ENCODE measurements at regions not wholly inside any gene's neighbourhood (a gene's known extent, or its start where the extent isn't known, plus 50 kb on each side); places are given as distances from the start of the nearest gene placed in this dataset.

DNA sequence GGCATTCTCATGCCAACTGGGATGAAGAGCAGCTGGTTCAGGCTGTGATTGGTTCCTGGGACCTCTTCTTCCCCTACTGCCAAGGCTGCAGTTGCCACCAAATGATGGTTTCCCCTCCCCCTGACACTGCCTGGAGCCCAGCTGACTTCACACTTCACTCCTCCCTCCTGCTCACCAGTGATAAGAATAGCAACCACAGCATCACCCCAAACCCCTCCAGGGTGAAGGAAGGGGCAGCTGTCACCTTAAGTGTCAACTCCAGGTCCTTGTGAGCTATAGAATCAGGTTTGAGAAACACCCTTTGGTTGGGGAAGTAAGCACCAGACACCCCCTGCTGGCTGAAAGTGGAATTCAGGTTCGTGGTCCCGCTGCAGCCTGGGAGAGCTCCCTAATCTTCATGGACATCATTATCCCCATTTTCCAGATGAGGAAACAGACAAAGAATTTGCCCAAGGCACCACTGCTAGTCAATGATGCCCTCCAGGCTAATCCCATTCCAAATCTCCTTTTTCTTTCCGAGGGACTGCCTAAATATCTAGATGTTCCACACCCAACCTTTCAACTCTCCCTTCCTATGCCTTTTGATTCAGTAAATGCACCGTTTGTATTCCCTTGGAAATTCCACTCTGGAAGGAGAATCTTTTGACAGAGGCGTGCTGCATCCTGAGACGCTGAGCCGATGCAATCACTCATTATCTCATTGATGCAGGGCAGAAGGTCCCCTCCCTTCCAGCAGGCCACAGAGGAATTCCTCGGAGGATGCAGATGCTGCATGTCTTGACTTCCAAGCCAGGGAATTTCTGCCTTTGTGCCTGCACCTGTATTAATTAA, 50.6 kb upstream of the UQCRFS1 start:
- DNase-seq (ENCODE audit: low read depth in 3 of 3), result peak; percentile 12 to 37 (median 31)

DNA sequence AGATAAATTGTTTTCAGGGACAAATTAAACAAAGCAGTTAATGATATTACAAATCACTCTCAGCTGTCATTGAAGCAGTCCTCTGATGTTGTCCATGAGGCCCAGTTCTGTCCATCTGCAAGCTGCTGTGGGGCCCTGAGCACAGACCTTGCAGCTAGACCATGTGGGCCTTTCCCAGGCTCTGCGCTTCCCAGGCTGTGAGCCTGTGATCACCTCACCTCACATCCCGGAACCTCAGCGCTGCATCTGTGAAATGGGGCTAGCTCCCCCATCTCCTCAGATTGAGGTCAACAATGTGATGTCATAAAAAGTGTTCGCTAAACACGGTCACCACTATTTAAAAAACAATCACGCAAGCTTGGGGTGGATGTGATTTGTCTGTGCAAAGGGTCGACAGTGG, 51.9 kb upstream of the UQCRFS1 start:
- no peak for DNase-seq (ENCODE audit: low read depth in 3 of 3)

DNA sequence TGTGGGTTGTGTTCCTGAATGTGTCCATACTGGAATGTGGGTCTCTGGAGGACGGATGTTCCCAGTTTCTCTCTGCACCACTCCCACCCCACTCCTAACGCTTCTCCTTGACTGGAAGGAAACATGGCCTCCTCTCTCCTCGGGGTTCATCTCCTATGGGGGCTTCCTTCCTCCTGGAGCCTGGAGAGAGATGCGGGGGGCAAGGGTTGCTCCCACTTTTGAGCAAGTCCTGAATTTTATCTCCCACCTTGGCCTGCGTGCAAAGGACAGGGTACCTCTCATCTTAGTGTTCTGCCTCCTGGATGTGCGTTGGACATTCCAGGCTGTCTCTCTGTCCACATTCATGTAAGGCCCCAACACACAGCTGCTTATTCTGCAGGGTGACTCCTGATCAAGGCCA, 52.5 kb upstream of the UQCRFS1 start:
- DNase-seq (ENCODE audit: low read depth in 3 of 3), result no peak

DNA sequence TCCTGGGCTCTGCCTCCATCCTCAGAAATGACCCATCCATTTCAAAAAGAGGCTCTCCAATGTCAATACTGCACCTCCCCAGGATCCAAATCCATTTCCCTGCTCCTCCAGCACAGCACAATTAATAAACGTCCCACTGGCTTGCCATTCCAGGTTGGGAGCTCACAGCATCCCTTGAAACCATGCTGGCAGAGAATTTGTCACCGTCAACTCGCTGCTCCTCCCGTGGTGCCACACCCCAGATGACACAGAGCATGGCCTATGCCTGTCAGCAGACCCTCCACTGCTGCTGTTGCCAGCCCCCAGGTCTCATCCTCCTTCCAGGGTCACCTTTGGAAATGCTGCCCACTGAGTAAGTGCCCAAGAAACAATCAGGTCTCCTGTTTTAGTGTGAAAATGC, 53.0 kb upstream of the UQCRFS1 start:
- no peak for DNase-seq (ENCODE audit: low read depth in 3 of 3)

DNA sequence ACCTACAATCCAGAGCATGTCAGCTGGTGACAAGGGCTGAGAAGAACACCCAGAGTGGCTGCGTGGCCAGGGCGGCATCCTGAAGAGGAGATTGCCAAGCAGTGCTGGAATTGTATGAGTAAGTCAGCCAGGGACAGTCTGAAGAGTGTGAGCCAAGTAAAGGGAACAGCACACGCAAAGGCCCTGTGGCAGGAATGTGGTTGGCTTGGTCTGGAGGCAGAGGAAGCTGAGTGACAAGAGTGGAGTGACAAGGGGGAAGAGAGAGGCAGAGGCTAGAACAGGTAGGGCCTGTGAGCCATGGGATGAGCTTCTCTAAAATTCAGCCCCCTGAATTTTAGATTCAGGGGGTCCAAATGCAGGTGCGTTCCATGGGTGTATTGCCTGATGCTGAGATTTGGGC, 53.7 kb upstream of the UQCRFS1 start:
- no peak for DNase-seq (ENCODE audit: low read depth in 3 of 3)

DNA sequence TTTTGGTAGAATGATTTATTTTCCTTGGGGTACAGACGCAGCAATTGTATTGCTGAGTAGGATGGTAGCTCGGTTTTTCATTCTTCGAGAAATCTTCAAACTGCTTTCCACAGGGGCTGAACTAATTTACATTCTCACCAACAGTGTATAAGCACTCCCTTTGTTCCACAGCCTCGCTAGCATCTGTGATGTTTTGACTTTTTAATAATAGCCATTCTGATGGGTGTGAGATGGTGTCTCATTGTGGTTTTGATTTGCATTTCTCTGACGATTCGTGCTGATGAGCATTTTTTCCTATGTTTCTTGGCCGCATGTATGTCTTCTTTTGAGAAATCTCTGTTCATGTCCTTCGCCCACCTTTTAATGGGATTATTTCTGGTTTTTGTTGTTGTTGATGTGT, 54.8 kb upstream of the UQCRFS1 start:
- DNase-seq (ENCODE audit: low read depth in 3 of 3), result no peak

DNA sequence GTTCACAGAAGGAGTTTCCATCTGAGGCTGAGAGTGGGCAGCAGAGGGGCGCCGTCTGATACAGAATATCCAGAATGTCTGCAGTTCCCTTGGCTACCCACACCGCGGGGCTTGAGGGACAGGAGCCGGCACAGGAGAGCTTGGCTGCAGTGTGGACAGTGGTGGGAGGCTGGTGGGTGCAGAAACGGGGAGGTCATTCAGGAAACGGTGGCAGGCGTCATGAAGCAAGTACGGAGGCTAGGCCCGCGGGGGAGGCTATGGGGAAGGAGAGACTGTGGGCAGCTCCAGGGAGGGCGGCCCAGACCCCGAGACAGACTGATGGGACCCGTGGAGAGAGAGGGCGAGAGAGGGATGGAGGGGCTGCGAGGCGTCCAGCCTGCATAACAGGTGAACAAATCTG, 55.2 kb upstream of the UQCRFS1 start:
- no peak for DNase-seq (ENCODE audit: low read depth in 3 of 3)

DNA sequence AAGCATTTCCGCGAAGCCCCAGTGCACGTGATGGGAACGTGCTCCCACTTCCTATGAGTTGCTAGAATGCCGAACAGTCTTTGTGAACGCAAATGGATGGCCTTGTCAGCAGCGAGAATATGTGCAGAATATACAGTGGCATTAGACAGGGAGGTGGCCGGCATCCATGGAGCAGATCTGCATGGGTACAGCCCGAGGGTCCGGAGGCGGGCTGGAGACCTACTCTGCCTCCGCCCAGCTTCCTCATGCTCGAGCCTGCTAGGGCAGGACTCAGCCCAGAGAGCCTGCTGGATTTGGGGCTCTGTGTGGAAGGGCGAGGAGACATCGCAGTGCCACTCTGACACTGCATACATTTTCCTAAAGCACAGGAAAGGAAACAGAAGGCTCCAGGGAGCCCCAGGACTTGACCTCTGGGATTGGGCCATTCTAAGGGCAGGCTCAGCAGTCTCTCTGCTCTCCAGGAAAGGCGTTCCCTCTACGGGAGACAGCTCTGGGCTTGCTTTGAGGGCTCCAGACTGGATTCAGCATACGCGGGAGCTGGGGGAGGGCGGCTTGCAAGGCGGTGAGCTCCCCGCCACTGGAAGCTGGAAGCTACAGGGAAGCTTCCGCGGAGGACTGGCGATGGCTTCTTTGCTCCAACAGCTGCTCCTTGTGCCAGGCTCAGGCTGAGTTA, 55.9 kb upstream of the UQCRFS1 start:
- no peak for DNase-seq (ENCODE audit: low read depth in 3 of 3)

DNA sequence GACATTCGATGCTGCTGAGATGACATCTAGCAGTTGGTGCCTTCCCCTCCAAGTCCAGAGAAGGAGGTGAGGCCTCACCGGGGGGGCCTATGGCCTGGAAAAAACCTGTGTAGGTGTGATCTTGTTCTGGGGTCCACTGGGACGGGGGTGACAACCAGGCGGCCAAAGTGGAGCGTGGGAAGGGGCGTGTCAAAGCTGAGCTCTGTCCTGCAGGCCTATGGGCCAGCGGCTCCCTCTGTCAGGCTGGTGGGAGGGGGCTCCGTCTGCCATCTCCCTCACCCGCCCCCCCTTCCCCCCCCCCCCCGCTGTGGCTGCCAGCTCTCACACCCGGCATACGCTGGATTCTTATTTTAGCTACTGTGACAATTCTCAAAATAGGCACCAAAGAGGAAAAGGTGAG, 56.7 kb upstream of the UQCRFS1 start:
- no peak for DNase-seq (ENCODE audit: low read depth in 3 of 3)

DNA sequence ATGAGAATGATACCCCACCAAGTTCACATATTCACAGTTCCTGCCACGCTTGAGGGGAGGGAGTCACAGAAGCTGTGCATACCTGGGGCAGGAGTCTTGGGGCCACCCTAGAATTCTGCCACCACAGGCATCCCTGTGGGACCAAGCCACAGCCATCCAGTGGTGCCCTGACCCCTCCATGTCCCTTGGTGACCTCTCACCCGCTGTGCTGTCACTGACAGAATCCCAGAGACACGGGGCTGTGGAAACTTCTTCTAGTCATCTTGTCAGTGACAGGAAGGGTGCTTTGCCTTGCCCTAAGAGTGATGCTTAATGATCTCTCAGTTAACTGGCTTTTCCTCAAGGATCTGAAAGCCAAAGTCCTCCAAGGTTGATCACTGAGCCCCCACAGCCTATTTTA, 58.4 kb upstream of the UQCRFS1 start:
- no peak for DNase-seq (ENCODE audit: low read depth in 3 of 3)

DNA sequence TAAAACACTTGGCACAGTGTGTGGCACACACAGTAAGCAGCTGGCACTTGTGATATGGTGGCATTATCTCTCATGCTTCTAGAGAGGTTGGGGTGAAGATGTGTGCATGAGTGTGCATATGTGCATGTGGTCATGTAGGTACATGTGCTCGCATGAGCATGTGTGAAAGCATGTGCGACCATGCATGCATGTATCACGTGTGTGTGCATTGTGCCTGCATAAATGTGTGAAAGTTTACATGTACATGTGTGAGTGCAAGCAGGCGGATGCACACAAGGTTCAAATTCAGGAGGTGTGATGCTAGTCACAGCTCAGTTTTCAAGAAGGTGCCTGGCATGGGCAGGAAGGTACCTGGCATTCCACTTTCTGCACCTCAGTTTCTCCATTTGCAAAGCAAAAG, 59.0 kb upstream of the UQCRFS1 start:
- DNase-seq (ENCODE audit: low read depth in 3 of 3), result no peak

DNA sequence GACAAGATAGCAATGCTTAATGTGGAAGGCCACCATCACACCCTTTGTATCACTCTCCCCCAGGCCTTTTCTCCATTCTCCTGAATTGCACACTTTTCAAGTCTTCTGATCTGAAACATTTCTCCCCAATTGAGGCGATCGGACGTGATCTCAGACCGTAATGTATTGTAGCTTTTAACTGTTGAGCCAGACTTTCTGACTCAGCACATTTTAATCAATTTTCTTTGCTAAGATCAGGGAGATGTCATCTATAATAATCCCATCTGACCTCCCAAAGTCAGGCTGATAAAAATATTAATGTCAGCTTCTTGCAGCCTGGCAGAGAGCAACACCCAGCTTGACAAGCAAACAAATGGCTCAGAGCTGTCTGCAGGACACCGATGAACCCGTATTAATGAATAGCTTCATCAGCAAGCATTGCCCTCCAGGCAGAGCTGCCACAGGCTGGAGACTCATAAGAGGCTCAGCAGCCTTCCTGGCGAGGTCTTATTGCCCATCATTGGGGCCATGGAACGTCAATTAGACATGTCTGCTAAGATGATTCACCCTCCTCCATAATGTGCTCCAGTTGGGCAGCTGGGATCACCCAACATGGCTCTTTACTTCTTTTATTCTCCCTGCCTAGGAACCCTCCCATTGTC, 60.2 kb upstream of the UQCRFS1 start:
- no peak for DNase-seq (ENCODE audit: low read depth in 3 of 3)

DNA sequence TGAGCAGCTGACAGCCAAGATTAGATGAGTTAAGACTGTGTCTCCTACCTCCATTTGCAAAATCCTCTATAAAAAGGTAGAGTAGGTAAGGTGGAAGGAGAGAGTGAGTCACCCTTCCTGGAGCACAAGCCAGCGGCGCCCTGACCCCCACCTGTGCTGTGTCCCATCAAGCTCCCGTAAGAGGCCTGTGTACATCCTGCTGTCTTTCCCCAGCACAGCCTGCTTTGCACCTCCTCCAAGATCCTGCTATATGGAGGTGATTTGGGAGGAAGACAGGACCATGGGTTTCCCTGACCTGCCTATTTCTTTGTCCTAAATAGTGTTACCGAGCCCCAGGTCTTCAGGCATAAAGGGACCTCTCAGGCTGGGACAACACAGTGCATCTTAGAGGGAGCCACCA, 62.3 kb upstream of the UQCRFS1 start:
- no peak for DNase-seq (ENCODE audit: low read depth in 3 of 3)

DNA sequence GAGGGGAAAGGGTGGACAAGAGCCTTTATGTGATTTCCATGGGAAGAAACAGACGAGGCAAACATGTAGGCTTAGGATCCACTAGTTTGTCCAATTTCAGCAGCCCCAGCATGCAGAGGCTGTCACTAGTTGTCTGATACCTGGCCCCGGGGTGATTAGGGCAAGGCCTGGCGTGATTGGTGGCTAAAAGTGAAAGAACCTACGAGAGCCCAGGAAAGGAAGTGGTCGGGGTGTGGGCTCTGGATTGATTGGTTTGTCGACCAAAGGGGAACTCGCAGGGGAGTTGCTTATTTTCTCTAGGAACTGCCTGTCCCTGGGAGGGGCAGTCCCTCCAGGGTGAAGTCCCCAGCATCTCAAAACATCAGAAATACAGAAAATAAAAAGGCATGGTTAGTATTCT, 64.2 kb upstream of the UQCRFS1 start:
- DNase-seq (ENCODE audit: low read depth in 3 of 3), result peak; percentile 10 to 27 (median 12)

DNA sequence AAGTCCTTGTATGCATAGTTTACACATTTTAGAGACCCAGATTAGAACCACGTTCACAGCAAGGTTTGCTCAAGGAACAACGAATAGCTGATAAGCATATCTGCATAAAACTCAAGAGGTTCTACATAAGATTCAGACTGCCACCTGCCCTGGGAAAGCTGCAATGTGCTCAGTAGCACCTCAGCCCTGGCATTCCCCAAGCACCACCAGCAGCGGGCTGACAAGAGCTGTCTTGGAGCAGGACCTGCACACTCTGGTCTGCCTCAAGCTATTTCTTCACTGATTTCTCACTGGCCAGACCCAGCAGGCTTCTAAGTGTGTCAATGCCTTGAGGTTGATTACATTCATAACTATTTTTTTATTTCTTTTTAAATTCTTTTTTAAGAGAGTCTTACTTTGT, 65.8 kb upstream of the UQCRFS1 start:
- no peak for DNase-seq (ENCODE audit: low read depth in 3 of 3)

DNA sequence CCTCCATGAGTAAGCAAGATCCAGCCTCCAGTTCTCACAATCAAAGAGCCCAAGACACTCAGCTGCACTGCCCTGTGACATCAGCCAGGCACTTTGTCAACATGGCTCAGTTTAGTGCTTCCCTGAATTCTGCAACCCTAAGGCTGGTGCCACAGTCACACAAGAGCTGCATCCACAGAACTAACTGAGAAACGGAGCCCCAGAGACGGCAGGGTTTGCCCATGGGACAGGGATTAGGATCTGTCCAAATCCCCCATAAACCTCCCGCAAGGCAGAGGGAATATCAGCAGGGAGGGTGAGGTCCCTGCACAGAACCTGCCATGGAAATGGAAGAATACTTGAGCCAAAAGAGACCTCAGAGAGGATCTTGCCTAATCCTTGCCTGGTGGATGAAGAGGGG, 70.4 kb upstream of the UQCRFS1 start:
- no peak for DNase-seq (ENCODE audit: low read depth in 3 of 3)

DNA sequence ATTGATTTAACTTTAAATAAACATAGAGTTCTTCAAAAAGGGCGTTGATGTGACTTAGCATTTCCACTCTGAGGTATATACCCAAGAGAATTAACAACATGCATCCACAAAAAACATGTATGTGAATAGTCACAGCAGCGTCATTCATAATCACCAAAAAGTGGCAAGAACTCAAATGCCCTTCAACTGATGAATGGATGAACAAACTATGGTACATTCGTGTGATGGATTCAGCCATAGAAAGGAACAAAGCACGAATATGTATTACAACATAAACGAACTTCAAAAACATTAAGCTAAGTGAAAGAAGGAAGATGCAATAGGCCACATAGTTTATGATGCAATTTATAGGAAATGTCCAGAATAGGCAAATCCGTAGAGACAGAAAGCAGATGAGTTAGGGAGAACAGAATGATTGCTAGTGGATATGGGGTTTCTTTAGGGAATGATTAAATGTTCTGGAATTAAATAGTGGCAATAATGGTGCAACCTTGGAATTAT, 72.3 kb upstream of the UQCRFS1 start:
- DNase-seq (ENCODE audit: low read depth in 3 of 3), result no peak

DNA sequence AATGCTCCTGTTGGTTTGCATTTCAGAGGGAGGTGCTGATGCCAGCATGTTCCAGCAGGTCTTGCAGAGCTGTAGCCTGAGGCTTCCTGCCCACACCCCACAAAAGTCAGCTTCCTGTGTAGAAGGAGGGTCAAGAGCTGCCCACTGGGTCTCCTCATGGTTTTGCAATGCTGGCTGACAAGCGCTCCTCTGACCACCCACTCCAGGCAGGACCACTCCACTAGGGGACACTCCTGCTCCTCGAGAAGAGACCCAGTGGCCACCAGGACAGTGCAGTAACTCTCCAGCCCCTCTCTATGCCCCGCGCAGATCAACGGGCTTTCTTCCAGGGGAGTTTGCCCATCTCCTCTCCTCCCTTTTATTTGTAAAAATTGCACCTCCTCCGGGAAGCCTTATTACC, 72.9 kb upstream of the UQCRFS1 start:
- no peak for DNase-seq (ENCODE audit: low read depth in 3 of 3)

DNA sequence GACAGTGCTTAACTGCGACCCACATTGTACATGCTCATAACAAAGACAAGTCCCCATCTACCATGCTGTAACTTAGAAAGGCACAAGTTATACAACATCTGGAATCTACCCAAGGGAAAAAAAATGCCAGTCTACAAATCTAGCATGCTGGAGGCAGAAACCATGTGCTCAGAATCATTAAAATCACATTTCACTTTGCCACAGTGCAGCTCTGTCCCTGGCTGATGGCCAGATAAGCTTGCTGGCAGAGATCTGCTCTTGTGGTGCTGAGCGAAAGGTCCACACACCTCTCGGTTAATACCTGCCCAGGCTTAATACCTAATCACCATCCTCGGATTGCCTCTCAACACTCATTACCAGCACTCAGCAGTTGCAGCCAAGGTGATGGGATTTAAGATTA, 74.1 kb upstream of the UQCRFS1 start:
- no peak for DNase-seq (ENCODE audit: low read depth in 3 of 3)

DNA sequence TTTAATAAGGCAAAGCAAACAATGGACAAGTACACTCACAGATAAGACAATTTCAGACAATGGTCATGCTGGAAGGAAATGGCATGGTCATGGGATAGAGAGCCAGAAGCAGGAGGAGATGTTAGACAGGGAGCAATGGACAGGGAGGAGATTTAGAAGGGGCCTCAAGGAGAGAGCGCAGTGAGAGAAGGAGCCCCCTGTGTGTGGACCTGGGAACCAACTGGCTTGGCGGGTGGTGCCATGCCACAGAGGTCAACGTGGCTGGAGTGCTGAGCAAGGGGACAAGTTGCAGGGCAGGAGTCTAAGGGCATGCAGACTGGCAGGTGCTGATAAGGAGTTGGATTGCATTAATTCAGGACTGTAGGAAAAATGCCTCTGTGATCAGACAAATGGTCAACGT, 75.3 kb upstream of the UQCRFS1 start:
- no peak for DNase-seq (ENCODE audit: low read depth in 3 of 3)

DNA sequence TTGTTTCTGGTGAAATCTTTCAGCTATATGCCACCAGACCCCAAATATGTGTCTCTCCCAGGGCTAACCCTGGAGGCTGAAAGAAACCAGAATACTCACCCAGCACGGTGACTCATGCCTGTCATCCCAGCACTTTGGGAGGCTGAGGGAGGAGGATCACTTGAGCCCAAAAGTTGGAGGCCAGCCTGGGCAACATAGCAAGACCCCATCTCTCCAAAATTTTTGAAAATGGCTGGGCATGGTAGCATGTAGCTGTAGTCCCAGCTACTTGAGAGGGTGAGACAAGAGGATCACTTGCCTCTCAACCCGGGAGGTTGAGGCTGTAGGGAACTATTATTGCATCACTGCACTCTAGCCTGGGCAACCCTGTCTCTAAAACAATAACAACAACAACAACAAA, 76.1 kb upstream of the UQCRFS1 start:
- no peak for DNase-seq (ENCODE audit: low read depth in 3 of 3)

DNA sequence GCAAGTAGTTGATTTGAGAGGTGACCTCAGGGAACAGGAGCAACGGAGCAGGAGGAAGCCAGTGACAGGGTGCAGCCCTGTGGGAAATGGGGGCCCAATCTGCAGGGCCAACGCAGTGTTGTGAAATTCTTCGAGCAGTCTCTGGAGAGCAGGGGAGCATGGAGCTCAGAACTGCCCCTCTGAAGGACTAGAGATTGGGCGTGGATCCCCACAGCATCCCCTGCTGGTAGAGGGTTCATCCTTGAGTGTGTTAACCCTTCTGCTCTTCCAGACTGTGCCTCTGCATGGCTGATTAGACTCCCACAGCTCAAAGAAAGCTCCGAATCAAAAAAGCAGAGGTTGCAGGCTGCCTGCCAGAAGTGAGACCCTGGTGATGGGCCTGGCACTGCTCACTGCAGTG, 77.9 kb upstream of the UQCRFS1 start:
- DNase-seq (ENCODE audit: low read depth in 3 of 3), result no peak

DNA sequence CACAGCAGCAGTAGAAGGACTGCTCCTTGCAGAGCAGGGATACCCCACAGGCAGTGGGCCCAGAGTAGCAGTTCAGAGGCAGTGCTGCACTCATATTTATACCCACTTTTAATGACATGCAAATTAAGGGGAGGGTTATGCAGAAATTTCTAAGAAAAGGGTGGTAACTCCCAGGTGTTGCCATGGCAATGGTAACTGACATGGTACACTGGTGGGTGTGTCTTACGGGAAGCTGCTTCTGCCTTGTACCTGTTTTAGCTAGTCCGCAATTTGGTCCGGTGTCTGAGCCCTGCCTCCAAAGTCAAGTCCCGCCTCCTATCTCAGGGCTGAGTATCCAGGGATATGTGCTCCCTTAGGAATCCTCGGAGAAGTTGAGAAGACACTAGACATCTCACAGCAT, 79.2 kb upstream of the UQCRFS1 start:
- DNase-seq (ENCODE audit: low read depth in 3 of 3), result no peak

Measured in stimulated activated CD4-positive, alpha-beta T cell treated with anti-CD3 and anti-CD28 coated beads, TNF-alpha, amount 100 ng/mL, for 48 hours (primary cell).